Left ventricle myocardium inferior (tissue), 1 donor: ENCODE measurements at regions not wholly inside any gene's neighbourhood (a gene's known extent, or its start where the extent isn't known, plus 50 kb on each side); places are given as distances from the start of the nearest gene placed in this dataset.

Source experiments
- DNase-seq: peaks from one replicate; pipeline ENCODE4 v3.0.0-alpha.2; 2020
- H3K27ac ChIP-seq: fragments of 200-600 bp; replicated peaks from 2 replicates; pipeline ENCODE4 v1.8.0; 2021
- H3K27me3 ChIP-seq: fragments of 200-600 bp; 2 replicates; pipeline ENCODE4 v1.8.0; 2021; ENCODE audit warnings: low read depth
- H3K36me3 ChIP-seq: fragments of 200-600 bp; 2 replicates; pipeline ENCODE4 v1.8.0; 2021
- H3K4me1 ChIP-seq: fragments of 200-600 bp; 2 replicates; pipeline ENCODE4 v1.8.0; 2021
- H3K4me3 ChIP-seq: fragments of 200-600 bp; 2 replicates; pipeline ENCODE4 v1.8.0; 2021; ENCODE audit warnings: mild to moderate bottlenecking, moderate library complexity
- H3K9me3 ChIP-seq: fragments of 200-600 bp; replicated peaks from 2 replicates; pipeline ENCODE4 v1.8.0; 2021
- intact Hi-C: fragments of 100-400 bp; cut with micrococcal nuclease; formaldehyde crosslinking; loops from one replicate; pipeline ENCODE4 v1.11.0; 2022
- TF ChIP-seq, protein P1 (sequence below): fragments of 200-600 bp; IDR thresholded peaks from 2 replicates; pipeline ENCODE4 v1.8.0; 2021; ENCODE audit warnings: antibody characterized with exemption, mild to moderate bottlenecking, borderline replicate concordance
- donor health status: DM: no; HTN: yes; CAD: no; lungs with severe emphysema.

DNA sequence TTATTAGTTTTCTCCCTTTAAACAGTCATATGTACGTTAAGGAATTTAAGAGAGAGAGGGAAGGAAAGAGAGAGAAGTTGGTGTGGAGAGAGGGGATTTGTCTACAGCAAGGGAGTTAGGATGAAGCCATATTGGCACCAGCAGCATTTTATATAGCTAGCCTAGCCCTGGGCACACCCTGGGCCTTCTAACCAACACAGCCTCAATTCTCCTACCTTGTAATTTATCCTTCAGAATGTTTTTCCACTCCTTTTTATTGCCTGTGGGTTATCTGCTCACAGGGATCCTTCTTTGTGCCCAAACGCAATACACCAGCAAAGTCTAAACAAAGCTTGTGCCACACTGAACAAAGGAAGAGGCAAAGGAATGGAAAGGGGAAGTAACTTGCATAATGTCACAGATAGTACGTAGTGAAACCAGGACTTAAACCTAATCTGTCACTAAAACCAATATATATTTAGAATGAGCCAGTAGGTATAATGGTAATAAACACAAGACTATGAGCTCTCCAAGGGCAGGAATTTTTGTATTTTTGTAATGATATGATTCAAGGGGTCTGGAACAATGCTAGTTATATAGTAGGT lies 613.8 kb upstream of the TENM4 start:
- H3K4me3 ChIP-seq, result no peak overlapping the region

DNA sequence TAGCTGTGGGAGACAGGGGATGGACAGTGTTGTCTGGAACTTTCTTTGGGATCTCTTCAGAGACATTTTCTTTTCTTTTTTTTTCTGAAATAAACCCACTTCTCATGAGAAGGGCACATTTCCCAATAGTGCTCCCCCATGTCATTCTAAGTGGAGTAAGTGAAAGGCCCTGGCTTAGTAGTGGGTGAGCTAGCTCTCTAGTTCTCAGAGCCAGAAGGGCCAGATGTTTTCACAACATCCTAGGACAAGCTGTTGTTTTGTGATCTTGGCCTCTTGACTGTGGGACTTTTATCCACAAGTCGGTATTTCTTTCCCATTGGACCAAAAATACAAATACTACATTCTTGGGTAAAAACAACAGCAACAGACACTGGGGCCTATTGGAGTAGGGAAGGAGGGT lies 607.7 kb upstream of the TENM4 start:
- no peak for DNase-seq
- TF ChIP-seq, protein P1, sequence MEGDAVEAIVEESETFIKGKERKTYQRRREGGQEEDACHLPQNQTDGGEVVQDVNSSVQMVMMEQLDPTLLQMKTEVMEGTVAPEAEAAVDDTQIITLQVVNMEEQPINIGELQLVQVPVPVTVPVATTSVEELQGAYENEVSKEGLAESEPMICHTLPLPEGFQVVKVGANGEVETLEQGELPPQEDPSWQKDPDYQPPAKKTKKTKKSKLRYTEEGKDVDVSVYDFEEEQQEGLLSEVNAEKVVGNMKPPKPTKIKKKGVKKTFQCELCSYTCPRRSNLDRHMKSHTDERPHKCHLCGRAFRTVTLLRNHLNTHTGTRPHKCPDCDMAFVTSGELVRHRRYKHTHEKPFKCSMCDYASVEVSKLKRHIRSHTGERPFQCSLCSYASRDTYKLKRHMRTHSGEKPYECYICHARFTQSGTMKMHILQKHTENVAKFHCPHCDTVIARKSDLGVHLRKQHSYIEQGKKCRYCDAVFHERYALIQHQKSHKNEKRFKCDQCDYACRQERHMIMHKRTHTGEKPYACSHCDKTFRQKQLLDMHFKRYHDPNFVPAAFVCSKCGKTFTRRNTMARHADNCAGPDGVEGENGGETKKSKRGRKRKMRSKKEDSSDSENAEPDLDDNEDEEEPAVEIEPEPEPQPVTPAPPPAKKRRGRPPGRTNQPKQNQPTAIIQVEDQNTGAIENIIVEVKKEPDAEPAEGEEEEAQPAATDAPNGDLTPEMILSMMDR, result no peak
- Histone ChIP-seq H3K27me3 (peaks cover 5% of the 10 kb centered on the region), H3K4me3 (no peak overlapping the region), H3K4me1 (no peaks in the 10 kb centered on the region), H3K9me3 (no peaks in the 10 kb centered on the region), H3K36me3 (no peaks in the 10 kb centered on the region), H3K27ac (no peak overlapping the region)
- intact Hi-C loops, result no loop called here

More for the DNA sequence above, 613.8 kb upstream of the TENM4 start:
- Histone ChIP-seq H3K27ac (no peak overlapping the region), H3K36me3 (no peaks in the 10 kb centered on the region), H3K9me3 (no peaks in the 10 kb centered on the region), H3K27me3 (no peaks in the 10 kb centered on the region), H3K4me1 (no peaks in the 10 kb centered on the region)
- no peak for DNase-seq
- intact Hi-C loops, result no loop called here
- TF ChIP-seq, protein P1, result no peak

DNA sequence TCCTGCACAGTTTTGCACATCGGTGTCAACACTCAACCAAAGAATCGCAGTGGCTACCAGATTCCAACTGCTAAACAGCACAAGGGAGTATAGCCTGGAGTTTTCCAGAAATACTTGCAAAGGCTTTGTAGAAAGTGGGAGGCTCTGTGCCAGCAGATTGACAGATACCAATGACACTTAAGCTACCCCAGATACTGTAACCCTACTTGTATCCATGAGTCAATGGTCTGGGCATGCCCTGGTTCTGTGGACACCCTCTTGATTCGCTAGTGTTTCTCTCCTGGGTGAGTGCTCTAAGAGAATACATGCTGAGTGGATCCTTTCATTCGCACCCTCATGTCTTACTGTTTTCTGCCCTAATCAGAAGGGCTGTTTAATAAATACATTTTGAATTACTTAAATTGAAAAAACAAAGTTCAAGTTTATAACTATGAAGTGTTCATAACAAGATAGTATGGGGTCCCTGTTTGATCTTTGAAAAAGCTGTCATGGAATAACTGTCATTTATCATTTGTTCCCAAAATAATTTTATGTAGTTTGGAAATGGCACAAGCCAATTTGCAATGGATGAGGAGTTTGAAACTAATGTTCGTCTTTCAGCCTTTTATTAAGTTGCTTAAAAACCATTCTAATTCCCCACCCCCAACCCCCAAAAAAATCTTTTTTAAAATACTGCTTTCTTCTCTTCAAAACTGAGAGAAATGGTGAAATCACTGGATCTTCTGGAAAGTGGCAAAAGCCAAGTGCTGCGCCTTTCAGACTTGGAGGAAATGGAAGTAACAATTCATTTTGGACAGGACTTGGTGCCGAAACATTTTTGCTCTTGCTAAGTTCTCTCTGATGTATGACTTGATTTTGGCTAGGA lies 600.5 kb upstream of the TENM4 start:
- no peaks in the 10 kb centered on the region for H3K36me3 ChIP-seq
- no peak for DNase-seq
- peaks cover 5% of the 10 kb centered on the region for H3K27me3 ChIP-seq
- H3K27ac ChIP-seq, result no peak overlapping the region
- TF ChIP-seq, protein P1, result no peak
- intact Hi-C loops, result no loop called here
- H3K4me3 ChIP-seq, result no peak overlapping the region
- H3K4me1 ChIP-seq, result no peaks in the 10 kb centered on the region
- no peaks in the 10 kb centered on the region for H3K9me3 ChIP-seq

DNA sequence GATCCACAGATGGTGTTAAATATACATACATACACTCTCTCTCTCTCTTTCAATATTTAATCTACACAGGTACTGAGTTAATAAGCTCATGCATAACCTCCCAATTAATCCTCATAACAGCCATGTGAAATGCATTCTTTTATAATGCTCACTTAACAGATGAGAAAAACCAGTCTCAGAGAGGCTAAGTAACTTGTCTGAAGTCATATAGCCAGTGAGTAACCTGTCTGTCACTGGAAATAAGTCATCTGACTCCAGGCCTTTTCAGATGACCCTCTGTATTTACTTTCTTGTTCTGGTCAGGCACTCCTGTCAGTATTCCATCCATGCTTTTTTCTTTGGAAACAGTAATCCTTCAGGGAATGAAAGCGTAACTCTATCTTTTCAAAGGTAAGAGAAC lies 594.0 kb upstream of the TENM4 start:
- TF ChIP-seq, protein P1, result no peak
- no peaks in the 10 kb centered on the region for H3K4me1 ChIP-seq

DNA sequence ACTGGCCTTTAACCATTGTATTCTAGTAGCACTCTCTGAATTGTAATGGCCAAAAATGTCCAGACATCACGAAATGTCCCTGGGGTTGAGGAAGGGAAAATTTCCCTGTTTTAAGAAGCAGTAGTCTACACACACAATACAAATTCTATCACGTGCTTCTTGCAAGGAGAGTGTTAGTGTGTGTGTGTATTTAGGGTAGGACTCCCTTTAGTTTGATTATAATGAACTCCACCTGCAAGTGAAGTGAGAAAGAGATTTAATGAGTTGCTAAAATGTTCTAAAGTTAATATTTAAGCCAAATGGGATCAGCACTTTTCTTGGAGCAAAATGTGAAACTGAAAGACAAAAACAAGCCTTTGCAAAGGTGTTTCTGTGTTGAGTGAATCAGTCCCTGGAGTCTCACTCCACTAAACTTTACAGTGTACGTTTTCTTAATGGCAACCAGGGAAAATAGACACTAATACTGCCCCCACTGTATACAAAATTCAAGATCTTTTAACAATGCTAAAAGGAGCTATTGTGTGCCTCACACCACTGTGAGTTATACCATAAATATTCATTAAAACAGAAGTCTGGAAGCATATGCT lies 590.3 kb upstream of the TENM4 start:
- H3K4me1 ChIP-seq, result no peaks in the 10 kb centered on the region
- intact Hi-C loops, result no loop called here
- no peak overlapping the region for H3K4me3 ChIP-seq
- H3K36me3 ChIP-seq, result no peaks in the 10 kb centered on the region
- DNase-seq, result no peak
- TF ChIP-seq, protein P1, result no peak
- H3K27ac ChIP-seq, result no peak overlapping the region
- H3K9me3 ChIP-seq, result no peaks in the 10 kb centered on the region
- H3K27me3 ChIP-seq, result no peaks in the 10 kb centered on the region

More for the DNA sequence above, 594.0 kb upstream of the TENM4 start:
- Histone ChIP-seq H3K27ac (no peak overlapping the region), H3K9me3 (no peaks in the 10 kb centered on the region), H3K4me3 (no peak overlapping the region), H3K27me3 (no peaks in the 10 kb centered on the region), H3K36me3 (no peaks in the 10 kb centered on the region)
- intact Hi-C loops, result no loop called here
- DNase-seq, result no peak
